Fibroblast of lung (primary cell): ENCODE measurements at regions not wholly inside any gene's neighbourhood (a gene's known extent, or its start where the extent isn't known, plus 50 kb on each side); places are given as distances from the start of the nearest gene placed in this dataset.

Experiments
- EZH2 ChIP-seq: IDR thresholded peaks from 2 replicates; pipeline ENCODE4 v1.5.1; 2012; ENCODE audit warnings: low read length, control low read depth, mild to moderate bottlenecking; ENCODE audit errors: missing control alignments
- TF ChIP-seq, protein P1 (sequence below), 2 donors: IDR thresholded peaks in 1 of 2; conservative IDR thresholded peaks in 1 of 2; 1 replicate in 1 of 2; 2 replicates in 1 of 2; pipeline ENCODE4 v1.5.1; 2011 to 2012; ENCODE audit warnings: low read length in 2 of 2, control low read depth in 1 of 2, inconsistent platforms in 1 of 2, low read depth in 1 of 2, mild to moderate bottlenecking in 1 of 2

DNA sequence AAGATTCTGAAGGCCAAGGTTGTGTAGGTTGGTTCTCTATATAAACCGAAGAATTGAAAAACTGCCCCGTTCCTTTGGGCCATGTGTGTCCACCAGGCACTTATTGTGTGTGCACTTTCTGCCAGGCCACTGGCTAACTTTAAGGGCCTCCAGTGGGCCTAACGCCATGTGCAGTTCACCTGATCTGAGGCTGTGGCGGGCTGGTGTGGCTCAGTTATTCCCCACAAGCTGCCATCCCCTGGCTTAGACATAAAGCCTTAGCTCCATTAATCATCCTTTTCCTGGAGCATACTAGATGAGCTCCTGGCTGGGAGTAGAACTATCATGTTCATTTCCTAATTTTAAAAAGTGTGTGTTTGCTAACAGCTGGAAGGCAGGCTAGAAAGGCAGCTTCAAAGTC lies 304.1 kb upstream of the TNP1 start:
- TF ChIP-seq, protein P1, sequence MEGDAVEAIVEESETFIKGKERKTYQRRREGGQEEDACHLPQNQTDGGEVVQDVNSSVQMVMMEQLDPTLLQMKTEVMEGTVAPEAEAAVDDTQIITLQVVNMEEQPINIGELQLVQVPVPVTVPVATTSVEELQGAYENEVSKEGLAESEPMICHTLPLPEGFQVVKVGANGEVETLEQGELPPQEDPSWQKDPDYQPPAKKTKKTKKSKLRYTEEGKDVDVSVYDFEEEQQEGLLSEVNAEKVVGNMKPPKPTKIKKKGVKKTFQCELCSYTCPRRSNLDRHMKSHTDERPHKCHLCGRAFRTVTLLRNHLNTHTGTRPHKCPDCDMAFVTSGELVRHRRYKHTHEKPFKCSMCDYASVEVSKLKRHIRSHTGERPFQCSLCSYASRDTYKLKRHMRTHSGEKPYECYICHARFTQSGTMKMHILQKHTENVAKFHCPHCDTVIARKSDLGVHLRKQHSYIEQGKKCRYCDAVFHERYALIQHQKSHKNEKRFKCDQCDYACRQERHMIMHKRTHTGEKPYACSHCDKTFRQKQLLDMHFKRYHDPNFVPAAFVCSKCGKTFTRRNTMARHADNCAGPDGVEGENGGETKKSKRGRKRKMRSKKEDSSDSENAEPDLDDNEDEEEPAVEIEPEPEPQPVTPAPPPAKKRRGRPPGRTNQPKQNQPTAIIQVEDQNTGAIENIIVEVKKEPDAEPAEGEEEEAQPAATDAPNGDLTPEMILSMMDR (conservative IDR thresholded peaks at IDR 0.05 in 1 of 2, IDR thresholded peaks at IDR 0.05 in 1 of 2; ENCODE audit: low read depth in 1 of 2, low read length in 2 of 2), result no peak
- no peak for TF ChIP-seq EZH2
